NCI-H2107 treated with DMSO at 0.1 percent for 48 hours (cell line): ENCODE measurements at regions not wholly inside any gene's neighbourhood (a gene's known extent, or its start where the extent isn't known, plus 50 kb on each side); places are given as distances from the start of the nearest gene placed in this dataset.
"Not testable (repeated sequence)": the region's sequence is repeated elsewhere in the genome, so short reads cannot be mapped to it uniquely, and the experiment has no call there.

Source experiments
- DNase-seq: peaks from one replicate; lab custom pipeline; 2025; ENCODE audit not compliant: unreplicated experiment; lab: John Stamatoyannopoulos, UW

DNA sequence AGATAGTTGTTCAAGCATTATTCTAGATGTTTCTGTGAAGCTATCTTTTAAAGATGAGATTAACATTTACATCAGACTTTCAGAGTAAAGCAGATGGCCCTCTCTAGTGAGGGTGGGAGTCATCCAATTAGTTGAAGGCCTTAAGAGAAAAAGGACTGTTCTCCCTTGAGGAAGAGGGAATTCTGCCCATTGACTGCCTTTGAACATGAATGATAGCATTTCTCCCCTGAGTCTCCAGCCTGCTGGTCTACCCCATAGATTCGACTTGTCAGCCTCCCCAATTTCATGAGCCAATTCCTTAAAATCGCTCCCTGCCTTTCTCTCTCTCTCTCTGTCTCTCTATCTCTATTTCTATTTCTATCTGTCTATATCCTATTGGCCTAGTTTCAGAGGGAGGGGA is 115.5 kb downstream of the EBLN2 start:
- DNase-seq: no peak

DNA sequence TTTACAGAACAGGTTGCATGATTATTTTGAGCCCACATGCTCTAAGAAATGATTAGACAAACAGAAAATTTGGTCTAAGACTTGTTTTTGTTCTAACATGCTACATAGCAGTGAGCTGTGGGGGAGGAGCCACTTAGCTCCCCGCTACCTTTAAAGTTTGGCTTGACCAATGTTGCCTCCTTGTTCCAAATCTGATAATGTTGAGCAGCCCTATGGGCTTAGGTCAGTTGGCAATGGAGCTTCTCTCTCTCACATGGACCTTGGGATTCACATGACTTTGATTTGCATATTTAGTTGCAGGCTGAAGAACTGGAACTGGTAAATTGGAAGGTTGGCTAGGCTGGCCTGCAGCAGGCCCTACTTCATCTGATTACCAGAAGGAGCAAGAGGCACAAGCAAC is 116.4 kb downstream of the EBLN2 start:
- DNase-seq: no peak

DNA sequence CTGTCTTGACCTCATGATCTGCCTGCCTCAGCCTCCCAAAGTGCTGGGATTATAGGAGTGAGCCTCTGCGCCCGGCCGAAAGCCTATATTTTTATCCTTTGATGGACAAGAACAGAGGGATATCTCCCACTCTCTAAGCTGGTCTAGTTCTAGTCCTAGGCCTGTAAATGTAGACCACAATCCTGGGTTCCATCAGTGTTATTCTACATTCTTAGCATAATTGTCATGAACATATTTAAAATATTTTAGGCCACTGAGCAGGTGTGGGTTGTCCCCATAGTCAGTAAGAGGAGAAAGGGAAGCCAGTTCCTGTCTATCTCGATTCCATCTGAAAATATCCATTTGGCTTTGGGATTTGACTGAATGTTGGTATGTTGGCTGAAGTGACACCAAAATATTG is 118.1 kb downstream of the EBLN2 start:
- no peak for DNase-seq

DNA sequence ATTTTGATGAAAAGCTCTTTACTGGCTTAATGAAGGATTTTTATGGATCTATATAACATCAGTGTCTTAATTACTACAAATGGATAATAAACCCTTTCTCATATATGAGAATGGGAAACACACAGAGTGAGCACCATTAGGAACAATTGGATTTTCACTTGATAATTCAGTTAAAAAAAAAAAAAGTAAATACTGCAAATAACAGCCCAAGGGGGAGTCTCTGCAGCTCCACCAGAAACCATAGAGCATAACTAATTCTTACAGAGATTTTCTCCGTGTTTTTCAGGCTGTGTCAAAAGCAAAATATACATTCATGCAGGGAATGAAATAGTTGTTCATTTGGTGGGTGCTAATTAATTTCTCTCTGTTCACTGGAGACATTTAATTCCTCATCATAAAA is 125.3 kb downstream of the EBLN2 start:
- DNase-seq: no peak

DNA sequence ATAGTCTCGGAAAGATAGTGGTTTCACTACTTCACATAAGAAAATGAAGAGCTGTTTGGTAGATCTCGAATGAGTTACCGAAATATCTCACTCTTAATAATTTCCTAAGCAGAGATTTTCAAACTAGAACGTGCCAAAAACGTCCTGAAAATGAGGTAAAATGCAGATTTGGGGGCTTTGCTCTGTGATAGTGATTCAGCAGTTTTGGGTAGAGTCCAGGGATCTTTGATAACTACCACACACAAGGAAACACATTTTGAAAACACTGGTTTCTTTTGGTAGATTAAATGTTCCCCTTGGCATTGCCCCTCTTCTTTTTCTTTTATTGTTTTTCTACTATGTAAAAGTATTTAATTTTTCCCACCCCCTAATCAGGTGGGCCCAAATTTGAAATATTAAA is 125.9 kb downstream of the EBLN2 start:
- no peak for DNase-seq

DNA sequence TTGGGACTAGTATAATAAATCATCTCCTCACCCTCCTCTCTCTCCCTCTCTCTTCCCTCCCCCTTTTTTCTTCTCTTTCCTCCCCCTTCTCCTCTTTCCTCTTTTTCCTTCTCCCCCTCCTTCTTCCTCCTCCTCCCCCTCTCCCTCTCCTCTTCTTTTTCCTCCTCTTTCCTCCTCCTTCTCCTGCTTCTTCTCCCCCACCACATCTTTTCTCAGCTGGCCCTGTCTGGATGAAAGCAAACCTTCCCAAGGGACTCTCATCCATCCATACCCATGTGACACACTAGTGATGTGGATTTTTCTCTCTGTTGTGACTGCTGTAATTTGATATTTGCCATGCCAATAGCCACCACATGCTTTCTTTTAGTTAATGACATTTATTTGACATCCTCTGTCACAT is 127.2 kb downstream of the EBLN2 start:
- DNase-seq: peak; percentile 37

DNA sequence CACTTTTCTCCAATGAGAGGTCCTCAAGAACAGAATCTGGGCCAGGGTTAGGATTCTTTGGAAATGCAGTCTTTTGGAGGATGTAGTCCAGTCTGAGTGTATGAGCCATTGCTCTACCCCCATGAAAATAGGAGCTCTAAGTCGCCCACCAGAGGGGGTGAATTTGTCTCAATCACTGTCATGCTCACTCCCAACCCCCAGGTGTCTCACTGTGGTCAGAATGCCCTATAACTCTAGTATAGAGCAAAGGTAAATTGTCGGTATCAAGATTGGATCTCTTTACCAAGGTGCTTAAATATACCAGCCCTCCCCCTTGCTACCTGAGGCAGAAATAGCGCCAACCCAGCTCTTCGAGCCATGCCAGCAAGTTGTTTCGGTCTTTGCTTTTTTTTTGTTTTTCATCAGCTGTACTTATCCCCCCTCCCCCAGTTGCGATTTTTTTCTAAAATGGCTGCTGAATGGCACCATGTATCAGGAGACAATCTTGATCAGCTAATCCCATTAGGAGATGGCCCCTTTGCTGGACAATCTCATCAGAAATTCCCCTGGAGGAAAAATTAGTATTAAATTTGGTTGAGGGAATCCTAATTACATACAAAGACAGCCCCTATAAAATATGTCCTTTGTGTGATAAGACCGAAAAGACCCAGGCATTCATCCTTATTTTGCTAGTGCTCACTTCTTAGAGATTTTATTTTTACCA is 130.7 kb downstream of the EBLN2 start:
- DNase-seq: no peak

DNA sequence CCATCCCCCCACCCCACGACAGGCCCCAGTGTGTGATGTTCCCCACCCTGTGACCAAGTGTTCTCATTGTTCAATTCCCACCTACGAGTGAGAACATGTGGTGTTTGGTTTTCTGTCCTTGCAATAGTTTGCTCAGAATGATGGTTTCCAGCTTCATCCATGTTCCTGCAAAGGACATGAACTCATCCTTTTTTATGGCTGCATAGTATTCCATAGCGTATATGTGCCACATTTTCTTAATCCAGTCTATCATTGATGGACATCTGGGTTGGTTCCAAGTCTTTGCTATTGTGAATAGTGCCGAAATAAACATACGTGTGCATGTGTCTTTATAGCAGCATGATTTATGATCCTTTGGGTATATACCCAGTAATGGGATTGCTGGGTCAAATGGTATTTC is 132.5 kb downstream of the EBLN2 start:
- DNase-seq: not testable (repeated sequence)

DNA sequence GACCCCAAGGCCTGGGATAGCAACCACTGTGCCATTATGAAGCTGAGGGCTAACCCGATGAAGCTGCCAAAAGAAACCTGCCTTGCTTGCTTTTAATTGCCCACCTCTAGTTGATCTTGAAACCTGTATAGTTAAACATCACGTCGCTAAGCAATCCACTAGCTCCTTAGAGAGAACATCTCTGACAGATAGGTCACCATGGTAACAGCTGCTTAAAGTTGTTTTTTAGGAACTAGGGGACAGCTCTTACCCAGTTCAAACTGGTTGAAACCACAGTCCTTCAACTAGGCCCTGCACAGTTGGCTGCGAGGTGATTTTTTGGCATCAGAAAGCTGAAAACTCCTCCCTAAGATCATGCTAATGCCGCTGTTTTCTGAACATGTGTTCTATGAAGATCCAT is 135.7 kb downstream of the EBLN2 start:
- DNase-seq: no peak

DNA sequence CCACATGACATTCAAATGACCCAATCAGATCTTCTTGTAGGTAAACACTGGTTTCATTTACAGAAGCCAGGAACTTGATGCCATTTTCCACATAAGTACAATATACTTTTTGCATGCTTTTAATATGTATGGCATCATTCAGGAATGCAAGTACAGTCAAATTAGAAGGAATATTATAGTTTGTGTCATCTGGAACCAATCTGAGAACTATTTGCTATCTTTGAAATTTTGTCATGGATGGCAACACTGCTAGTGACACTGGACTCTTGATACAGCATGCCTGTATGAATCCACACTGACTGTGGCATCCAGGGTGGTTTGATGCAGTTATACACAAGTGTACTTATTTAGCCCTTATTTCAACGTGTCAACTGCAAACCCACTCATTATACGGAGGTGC is 141.6 kb downstream of the EBLN2 start:
- DNase-seq: no peak

DNA sequence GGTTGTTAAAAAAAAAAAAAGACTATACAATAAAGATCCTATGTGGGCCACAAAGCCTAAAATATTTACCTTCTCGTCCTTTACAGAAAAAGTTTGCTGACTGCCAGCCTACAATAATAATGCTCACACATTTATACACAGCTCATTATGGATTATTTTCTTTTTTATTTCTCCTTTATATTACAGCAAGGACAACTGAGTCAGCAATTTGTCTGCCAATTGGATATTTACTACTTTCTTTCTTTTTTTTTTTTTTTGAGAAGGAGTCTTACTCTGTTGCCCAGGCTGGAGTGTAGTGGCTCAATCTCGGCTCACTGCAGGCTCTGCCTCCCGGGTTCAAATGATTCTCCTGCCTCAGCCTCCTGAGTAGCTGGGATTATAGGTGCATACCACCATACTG is 142.2 kb downstream of the EBLN2 start:
- DNase-seq: no peak

DNA sequence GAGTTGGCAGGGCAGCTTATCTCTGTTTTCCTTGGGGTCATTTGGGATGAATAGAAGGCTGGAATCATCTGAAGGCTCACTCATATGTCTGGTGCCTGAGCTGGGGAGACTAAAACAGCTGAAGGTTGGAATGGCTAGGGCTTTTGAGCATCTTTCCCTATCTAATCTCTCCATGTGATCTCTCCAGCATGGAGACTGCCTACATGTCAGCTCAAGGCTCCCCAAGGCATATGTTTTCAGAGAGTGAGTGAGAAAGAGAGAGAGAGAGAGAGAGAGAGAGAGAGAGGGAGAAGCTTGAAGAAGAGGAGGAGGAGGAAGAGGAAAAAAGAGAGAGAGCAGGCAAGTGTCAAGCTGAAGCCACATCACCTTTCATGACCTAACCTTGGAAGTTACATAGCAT is 143.4 kb downstream of the EBLN2 start:
- DNase-seq: no peak

DNA sequence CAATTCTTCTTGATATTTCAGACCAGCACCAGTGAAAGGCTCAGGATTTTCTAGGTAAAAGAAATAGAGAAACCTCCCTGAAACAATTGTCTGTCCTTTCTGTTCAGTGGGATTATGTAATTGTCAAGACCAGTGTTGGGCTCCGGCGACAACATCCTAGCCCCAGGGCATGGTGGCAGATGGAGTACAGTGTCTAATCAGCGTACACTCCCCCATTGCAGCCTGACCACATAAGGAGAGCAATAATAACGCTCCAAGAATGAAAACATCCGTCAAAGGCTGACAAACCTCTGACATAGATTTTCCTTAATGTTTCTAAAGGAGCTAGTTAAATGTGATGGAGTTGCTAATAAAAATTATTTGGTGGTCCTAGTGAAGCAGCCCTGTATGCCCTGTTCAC is 144.6 kb downstream of the EBLN2 start:
- DNase-seq: no peak

DNA sequence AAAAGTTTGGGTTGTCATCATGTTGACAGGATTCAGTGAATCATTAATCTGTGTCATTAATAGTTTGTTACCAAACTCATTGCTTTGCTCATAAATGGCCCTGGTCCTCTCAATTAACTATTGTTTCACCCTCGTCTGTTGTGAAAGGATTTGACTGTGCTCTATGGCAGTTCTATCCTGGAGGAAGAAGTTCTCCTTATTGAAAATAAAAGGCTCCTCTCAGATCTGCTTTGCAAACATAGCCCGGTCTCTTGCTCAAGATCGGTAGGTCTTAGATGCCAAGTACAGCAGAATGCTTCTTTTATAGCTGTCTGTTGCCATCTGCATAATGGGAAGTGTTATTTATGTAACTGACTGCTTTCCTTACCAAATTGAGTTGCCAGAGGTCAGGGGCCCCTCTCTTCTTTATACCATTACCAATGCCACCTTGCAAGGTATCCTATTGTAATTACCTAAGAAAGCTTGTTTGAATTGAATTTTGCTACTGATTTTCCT is 146.5 kb downstream of the EBLN2 start:
- DNase-seq: no peak

DNA sequence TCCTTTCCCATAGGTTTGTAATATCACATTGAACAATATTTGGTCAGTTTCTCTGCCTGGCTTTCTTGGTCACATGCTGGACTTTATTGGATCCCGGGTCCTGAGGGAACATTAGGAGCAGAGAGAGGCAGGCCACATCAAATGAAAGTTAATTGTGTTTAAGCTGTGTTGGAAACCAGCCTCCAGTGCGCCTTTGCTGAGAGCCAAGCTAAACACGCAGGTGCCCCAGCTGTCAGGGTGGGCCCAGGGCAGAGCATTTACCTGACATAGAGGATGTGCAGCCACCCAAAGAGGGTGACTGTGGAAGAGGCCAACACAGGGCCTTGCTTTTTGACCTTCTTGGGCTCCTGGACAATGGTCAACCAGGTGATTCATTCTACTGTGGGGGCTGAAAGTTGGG is 149.3 kb downstream of the EBLN2 start:
- DNase-seq: no peak

DNA sequence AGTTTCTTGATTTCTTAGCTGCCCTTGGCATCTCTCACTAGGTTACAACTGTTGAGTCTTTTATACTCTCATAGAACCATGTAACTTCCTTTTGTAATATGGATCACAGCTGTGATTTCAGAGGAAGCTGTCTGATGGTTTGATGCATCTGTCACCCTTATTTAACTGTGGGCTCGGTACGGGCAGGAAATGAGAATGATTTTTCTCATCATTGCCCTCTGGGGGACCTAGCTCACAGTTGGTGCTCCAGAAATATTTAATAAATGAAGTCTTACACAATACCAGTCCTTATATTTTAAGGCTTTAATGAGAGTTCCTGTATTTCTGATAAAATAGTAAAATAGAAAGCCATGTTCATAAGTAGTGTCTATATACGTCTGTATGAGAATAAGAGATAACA is 151.2 kb downstream of the EBLN2 start:
- DNase-seq: no peak

DNA sequence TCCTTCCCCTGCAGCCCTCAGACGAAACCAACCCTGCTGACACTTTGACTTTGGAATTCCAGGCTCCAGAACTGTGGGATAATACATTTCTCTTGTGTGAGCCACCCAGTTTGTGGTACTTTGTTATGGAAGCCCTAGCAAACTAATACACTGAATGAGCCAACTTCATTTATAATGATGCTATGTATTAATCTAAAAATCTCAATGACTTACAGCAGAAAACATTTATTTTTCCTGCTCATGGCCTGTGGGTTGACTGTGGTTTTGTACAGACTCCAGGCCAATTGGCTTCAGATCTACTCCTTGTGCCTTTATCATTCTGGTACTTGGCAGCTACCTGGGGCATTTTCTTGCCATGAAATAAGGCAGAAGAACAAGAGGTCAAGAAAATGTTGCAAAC is 152.4 kb downstream of the EBLN2 start:
- DNase-seq: no peak

DNA sequence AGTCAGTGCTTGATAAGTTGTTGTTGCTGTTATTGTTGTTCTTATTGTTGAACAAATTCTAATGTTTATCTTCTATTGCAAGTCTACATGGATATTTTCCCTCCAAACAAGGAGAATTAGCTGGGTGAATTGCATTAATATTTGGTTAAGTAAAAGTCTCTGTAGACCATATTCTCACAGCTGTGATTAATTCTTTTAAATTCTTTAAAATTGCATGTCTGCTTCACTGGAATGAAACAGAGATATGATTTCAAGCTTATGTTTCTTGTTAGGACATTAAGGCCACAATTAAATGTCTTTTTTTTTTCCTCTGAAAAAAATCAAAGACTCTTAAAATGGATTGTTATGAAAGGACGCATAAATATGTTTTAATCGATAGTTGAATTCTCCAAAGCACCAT is 153.4 kb downstream of the EBLN2 start:
- DNase-seq: no peak

DNA sequence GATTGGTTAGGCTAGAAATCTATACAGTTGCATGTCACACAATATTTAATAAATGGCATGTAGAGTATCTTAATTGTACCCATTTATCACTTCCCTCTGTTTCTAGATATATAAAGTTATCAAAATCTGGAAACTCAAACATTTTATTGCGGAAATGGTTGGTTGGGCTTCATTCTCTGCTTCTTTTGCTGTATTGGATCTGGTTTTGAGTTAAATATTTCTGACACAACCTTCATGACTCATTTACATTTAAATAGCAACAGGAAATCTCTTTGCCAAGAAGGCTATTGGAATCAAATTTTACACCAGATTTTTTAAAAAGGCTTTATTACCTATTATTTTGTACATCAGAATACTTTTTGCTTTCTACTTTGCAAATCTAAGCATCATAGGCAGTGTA is 153.8 kb downstream of the EBLN2 start:
- DNase-seq: no peak

DNA sequence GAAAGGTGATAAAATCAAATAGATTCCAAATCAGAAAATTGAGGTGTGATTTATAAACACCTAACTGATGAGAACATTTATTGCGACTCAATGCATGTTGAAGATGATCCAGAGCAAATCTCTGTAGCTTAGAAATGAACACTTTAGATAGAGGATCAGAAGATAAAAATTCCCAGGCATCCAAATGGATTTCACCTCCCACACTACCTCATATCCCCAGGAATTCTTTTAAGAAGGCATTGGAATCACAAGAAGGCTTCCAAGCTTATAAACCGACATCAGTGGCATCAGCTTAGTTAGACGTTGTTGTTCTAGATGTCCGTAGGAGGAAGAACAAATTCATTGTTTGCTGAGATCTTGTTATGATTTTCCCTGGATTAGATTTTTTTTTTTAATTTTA is 154.4 kb downstream of the EBLN2 start:
- DNase-seq: no peak

DNA sequence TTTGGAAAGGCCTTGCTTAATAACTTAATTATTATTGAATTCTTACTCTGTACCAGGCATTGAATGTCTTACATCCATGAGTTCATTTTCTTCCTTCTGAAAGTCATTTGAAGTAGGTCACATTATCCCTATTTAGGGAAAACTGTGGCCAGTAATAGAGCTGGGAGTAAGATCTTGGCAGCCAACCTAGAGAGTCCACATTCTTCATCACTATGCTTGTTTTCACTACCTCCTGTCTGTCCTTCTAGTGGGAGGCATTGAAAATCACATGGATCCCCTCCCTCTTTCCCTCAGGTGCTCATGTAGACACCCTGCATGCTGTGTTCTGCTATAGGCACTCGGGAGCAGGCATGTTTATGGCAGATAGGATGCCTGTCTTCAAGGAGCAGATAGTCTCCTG is 154.9 kb downstream of the EBLN2 start:
- no peak for DNase-seq

DNA sequence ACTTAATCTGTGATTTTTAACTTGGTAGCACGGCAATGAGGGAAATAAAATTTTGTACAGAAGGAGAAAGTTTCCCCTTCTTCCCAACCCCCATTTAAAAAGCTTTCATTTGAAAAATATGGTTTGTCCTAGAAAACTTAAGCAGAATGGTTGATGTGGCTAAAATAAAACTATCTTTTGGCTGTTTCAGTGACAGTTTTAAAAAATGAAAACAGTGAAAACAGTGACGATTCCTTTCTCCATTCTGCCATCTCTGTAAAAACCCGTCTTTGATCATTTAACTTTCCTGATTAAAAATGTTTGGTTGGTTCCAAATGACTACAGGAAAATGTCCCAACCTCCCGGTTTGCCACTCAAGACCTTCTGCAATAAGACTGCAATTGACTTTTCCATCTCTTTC is 160.7 kb downstream of the EBLN2 start:
- DNase-seq: no peak

DNA sequence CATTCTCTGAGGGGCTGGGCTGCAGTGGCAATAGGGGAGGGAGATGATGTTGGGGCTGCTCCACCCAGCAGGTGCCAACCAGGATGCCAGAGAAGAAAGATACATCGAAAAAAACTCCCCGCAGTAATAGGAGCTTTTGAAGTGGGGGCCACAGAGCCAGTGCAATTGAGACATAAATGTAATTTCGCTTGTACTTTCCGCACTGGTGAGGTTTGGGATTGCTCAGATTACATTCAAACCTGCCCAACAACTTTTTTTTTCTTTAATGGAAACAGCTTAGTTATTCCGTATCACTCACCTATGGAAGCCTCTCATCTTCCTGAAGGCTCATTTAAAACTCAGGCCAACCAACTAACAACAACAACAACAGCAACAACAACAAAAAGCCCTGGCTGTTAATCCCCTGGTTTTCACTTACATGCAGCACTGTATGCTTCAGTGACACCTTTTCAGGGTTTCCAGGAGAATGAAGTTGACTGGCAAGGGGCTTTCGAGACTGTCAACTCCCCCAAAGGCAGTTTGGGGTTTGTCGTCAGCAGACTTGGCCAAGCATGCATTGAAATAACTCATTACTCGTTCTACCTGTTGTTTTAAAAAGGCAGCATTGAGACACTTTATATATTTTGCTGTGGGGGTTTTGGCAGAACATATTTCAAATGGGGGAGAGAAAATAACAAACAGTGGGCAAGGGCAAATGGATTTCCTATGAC is 163.8 kb downstream of the EBLN2 start:
- peak; percentile 74 for DNase-seq
